ENCODE measurements at regions not wholly inside any gene's neighbourhood (a gene's known extent, or its start where the extent isn't known, plus 50 kb on each side); places are given as distances from the start of the nearest gene placed in this dataset.

GRCh38 chr14:98198385-98198784, 1073.6 kb downstream of the BCL11B start:
- no peak for DNase-seq (ENCODE audit: low read depth)
- no peak overlapping the region for H3K4me3 ChIP-seq (ENCODE audit: low read length)
- TF ChIP-seq, protein P1, sequence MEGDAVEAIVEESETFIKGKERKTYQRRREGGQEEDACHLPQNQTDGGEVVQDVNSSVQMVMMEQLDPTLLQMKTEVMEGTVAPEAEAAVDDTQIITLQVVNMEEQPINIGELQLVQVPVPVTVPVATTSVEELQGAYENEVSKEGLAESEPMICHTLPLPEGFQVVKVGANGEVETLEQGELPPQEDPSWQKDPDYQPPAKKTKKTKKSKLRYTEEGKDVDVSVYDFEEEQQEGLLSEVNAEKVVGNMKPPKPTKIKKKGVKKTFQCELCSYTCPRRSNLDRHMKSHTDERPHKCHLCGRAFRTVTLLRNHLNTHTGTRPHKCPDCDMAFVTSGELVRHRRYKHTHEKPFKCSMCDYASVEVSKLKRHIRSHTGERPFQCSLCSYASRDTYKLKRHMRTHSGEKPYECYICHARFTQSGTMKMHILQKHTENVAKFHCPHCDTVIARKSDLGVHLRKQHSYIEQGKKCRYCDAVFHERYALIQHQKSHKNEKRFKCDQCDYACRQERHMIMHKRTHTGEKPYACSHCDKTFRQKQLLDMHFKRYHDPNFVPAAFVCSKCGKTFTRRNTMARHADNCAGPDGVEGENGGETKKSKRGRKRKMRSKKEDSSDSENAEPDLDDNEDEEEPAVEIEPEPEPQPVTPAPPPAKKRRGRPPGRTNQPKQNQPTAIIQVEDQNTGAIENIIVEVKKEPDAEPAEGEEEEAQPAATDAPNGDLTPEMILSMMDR (conservative IDR thresholded peaks at IDR 0.05; ENCODE audit: low read depth, low read length): no peak

DNA sequence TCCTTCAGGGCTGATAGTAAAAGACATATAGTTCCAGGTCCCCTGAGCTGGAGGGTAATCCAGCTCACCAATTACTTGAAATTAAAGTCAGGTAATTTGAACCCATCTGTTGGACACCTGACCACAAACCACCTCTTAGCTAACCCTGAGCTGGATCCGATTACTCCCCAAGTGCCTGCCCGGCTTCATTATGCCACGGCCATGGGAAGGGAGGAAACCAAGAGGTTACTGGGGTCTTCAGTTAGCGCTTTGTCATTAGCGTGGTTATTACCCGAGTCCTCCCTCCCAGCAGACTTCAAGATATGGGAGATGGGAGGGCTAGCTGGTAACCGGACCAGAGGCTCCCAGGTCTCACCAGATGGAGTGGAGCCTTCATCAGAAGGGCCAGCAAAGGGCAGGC, 1071.4 kb downstream of the BCL11B start:
- TF ChIP-seq, protein P1 (conservative IDR thresholded peaks at IDR 0.05; ENCODE audit: low read depth, low read length): no peak
- no peak for DNase-seq (ENCODE audit: low read depth)
- no peak overlapping the region for H3K4me3 ChIP-seq (ENCODE audit: low read length)

GRCh38 chr14:98203421-98203820, 1068.6 kb downstream of the BCL11B start:
- DNase-seq (ENCODE audit: low read depth): no peak
- TF ChIP-seq, protein P1 (conservative IDR thresholded peaks at IDR 0.05; ENCODE audit: low read depth, low read length): no peak
- no peak overlapping the region for H3K4me3 ChIP-seq (ENCODE audit: low read length)

- H3K4me3 ChIP-seq (ENCODE audit: low read length): no peak overlapping the region
- DNase-seq (ENCODE audit: low read depth): no peak
- TF ChIP-seq, protein P1 (conservative IDR thresholded peaks at IDR 0.05; ENCODE audit: low read depth, low read length): no peak
Observed at GRCh38 chr14:98204139-98204538, 1067.9 kb downstream of the BCL11B start.

DNA sequence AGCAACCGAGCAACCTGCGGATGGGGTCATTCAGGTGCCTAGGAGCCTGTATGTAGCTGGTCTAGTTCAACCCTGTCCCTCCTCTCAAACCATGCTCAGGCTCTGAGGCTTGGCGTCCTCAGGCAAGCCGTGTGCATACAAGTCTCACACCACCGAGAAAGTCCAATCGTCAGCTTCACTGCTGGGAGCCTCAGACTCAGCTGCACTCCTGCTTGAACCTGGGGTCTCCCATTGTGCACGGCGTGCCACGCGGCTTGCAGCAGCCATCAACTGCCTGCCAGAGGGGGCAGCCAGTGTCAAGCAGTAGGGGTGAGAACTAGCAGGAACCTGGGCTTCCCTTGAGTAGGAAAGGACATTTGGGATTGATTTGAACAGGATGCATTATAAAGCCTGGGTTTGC, 1064.6 kb downstream of the BCL11B start:
- no peak for DNase-seq (ENCODE audit: low read depth)
- no peak overlapping the region for H3K4me3 ChIP-seq (ENCODE audit: low read length)
- TF ChIP-seq, protein P1 (conservative IDR thresholded peaks at IDR 0.05; ENCODE audit: low read depth, low read length): no peak

DNA sequence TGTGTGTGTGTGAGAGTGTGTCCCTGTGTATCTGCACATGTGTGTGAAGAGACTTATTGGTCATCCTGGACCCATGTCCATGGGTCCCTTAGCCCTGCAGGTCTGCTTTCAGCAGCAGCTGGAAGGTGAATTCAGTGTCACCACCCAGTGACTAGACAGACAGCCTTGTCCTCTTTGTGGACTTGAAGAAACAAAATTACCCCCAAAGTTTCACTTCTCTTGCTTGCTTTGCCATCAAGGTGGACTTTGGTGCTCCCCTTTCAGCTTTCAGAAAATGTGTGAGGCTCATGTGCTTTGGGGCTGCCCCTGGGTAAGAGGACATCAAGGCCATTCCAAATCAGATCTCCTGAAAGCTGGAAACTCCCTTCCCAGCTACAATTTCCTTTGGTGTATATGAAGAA, 1063.8 kb downstream of the BCL11B start:
- no peak for DNase-seq (ENCODE audit: low read depth)
- TF ChIP-seq, protein P1 (conservative IDR thresholded peaks at IDR 0.05; ENCODE audit: low read depth, low read length): no peak
- H3K4me3 ChIP-seq (ENCODE audit: low read length): no peak overlapping the region

DNA sequence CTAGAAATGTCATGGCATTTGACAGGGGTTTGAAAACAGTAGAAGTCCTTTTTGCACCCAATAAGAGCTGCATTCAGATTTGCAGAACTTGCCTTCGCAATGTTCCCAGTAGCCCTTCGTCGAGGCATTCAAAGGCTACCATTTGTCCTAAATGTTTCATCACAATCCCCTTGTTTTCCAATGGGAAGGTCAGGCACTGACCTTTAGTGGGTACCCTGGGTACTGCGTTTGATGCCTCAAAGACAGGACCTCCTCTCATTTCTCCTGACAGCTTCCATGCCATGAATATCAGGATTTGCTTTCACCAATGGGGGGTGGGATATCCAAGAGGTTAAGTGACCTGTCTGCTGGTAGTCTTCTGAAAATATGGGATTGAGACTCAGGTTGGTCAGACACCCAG, 1063.1 kb downstream of the BCL11B start:
- no peak overlapping the region for H3K4me3 ChIP-seq (ENCODE audit: low read length)
- TF ChIP-seq, protein P1 (conservative IDR thresholded peaks at IDR 0.05; ENCODE audit: low read depth, low read length): no peak
- no peak for DNase-seq (ENCODE audit: low read depth)

All from retinal pigment epithelial cell (primary cell).